Body of pancreas (tissue), 4 donors: ENCODE measurements at regions not wholly inside any gene's neighbourhood (a gene's known extent, or its start where the extent isn't known, plus 50 kb on each side); places are given as distances from the start of the nearest gene placed in this dataset.

ENCODE experiments used
- POLR2A ChIP-seq, 3 donors: fragments of 450-650 bp; IDR thresholded peaks; one replicate each; pipeline ENCODE4 v1.6.1; 2016; ENCODE audit warnings: antibody characterized with exemption in 3 of 3, mild to moderate bottlenecking in 2 of 3
- TF ChIP-seq, protein P1 (sequence below), 7 experiments: fragments of 450-650 bp in 4 of 7; fragments of 200-600 bp in 3 of 7; sonication (generic) in 3 of 7; IDR thresholded peaks; one replicate each; pipeline ENCODE4 v1.5.1; 2016 to 2019; ENCODE audit warnings: antibody characterized with exemption in 7 of 7

GRCh38 chr5:124599028-124599973, 147.1 kb downstream of the ZNF608 start:
- TF ChIP-seq, protein P1, sequence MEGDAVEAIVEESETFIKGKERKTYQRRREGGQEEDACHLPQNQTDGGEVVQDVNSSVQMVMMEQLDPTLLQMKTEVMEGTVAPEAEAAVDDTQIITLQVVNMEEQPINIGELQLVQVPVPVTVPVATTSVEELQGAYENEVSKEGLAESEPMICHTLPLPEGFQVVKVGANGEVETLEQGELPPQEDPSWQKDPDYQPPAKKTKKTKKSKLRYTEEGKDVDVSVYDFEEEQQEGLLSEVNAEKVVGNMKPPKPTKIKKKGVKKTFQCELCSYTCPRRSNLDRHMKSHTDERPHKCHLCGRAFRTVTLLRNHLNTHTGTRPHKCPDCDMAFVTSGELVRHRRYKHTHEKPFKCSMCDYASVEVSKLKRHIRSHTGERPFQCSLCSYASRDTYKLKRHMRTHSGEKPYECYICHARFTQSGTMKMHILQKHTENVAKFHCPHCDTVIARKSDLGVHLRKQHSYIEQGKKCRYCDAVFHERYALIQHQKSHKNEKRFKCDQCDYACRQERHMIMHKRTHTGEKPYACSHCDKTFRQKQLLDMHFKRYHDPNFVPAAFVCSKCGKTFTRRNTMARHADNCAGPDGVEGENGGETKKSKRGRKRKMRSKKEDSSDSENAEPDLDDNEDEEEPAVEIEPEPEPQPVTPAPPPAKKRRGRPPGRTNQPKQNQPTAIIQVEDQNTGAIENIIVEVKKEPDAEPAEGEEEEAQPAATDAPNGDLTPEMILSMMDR (IDR thresholded peaks at IDR 0.05), result peak in 1 of 7 experiments; percentile 2
- no peak for TF ChIP-seq POLR2A (IDR thresholded peaks at IDR 0.05)
